Right renal cortex interstitium (tissue), 3 donors: ENCODE measurements at regions not wholly inside any gene's neighbourhood (a gene's known extent, or its start where the extent isn't known, plus 50 kb on each side); places are given as distances from the start of the nearest gene placed in this dataset.

Experiments used
- DNase-seq, 3 donors: peaks; one replicate each; pipeline ENCODE4 v3.0.0-alpha.2; 2013; ENCODE audit warnings: low read depth in 3 of 3, low spot score in 2 of 3

DNA sequence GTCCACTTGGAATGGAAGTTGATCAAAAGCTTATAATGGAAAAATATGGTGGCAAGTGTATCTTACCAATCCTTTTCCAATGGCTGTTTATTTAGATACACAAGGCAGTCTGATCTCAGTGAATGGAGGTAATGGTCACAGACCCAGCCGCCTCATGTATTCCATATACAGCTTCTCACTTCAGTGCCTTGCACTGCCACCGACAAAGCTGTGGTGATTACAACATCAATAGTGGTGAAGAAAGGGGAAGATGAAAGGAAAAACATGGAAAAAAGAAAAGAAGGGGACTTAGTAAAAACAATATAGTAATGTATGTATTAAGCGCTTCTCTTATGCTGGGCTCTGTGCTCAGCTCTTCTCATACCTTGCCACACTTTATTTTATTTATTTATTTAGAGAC lies 297.3 kb upstream of the RASA1 start:
- no peak for DNase-seq

DNA sequence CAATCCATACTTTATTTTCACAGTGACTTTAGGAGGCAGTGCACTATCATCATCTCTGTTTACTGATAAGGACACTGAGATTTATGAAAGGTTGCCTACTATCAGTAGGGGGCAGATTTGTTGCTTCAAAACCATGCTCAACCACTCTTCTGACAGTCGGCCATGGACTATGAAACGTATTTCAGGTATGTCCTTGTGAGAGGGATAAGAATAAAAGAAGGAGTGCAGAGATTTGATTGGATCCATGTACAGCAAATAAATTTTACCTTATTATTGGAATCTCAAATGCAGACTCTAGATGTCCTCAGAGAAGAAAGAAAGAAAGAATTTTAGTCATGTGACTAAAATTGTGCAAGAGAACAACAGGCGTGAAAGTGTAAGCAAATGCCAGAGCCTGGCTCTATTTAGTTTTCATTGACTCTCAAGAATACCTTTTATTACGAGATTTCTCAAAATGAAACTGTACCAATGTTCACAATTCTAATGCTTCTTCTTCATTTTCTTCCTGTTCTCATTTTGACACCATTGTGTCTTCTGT lies 296.6 kb upstream of the RASA1 start:
- no peak for DNase-seq

DNA sequence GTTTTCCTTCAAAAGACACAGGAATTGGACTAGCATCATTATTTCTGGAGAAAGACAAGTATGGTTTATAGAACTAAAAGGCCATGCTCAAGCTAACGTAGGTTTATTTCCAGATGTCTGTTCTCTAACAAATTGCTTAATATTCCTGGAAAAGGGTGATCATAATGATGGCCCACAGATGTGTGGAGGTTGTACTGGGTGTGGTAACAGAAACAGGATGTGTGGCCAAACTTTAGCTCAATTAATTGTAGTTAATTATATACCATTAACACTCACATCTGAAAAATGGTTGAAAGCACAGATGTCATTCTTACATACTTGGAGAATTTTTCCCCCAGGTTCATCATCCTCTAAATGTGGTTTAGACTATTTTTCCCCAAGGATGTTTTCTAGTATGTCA lies 292.7 kb upstream of the RASA1 start:
- DNase-seq, result no peak

DNA sequence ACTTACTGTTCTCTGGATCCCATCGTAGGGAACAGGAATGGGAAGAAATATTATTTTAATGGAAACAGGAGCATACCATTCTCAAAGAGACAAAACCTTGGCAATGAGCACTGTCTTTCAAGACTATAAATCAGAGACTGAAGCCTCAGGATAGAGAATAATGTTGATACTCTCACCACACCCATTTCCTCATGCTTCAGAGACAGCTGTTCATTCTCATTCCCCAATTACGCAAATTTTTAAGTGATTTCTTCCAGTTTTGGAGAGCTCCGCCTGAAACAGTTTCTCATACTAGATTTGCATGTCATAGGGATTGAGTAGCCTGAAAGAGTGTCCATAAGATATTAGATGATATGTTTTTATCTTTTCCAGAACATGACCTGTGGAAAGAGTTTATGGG lies 290.5 kb upstream of the RASA1 start:
- no peak for DNase-seq

DNA sequence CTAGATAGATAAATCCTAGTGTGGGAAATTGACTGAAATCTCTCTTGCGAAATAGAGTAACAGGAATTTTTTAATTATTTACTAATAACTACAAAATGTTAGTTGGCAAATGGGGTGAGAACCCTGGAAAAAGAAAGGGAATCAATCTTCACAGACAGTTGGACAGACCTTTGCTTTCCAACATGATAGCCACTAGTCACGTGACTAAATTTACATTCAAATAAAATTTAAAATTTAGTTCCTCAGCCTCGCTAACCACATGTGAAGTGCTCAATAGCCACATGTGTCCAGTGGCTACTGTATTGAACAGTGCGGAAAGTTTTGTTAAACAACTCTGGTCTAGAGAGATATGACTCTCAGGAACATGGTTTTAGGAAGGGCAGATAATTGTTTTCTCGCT lies 289.9 kb upstream of the RASA1 start:
- no peak for DNase-seq

DNA sequence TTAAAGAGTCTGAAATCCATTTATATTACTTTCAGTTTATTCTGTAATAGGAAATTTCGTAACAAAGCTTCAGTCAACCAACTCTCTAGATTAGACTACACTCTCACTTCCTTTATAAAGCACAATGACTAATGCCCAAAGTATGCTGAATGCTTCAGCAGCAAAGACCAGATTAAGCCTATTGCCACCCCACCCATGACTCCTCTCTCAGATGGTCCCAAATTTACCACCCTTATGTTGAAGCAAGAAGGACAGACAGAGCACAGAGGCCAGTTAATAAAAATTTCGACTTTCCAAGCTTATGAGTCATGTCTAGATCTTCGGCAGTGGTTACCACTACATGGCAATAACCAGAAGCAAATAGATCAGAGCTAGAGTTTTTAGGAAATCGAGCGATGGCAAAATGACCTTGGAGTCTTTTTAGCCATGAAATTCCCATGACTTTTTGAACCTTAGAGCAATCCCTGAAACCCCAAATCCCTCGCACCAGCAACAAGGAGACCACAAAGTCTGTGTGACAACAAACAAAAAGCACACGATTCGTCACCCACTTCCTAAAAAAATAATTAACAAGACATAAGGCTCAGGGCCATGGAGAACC lies 287.8 kb upstream of the RASA1 start:
- no peak for DNase-seq

DNA sequence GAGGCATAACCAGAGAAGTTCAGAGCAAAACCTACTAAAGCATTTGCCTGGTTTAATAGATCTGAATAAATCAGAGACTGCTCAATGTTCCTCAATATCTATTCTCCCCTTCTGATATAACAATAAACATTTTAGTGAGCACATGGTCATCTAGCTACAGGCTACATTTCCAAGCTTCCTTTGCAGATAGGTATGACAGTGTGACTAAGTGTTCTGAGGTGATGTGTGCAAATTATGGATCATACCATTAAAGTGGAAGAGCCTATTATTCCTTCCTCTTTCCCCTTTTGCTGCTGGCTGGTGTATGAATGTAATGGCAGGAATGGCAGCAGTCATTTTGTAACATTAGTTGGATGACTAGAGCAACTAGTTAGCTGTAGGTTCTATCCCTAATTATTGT lies 285.8 kb upstream of the RASA1 start:
- DNase-seq, result no peak

DNA sequence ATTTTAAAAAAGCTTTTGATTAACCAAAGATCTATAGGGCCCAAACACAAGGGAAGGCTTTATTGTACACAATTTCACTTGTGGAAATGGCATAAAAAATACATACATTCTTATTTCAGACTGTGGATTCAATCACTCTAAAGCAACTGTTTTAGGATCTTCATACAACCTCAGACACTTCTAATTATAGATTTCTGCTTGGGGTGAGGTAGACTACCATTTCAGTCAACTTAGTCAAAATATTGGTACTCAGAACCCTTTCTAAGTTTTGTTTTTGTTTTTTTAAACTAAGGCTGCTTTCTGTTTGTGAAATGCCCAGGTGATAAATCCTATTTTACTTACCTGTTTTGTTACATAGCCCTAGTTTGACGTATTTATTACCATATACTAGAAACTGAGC lies 284.5 kb upstream of the RASA1 start:
- DNase-seq, result no peak

DNA sequence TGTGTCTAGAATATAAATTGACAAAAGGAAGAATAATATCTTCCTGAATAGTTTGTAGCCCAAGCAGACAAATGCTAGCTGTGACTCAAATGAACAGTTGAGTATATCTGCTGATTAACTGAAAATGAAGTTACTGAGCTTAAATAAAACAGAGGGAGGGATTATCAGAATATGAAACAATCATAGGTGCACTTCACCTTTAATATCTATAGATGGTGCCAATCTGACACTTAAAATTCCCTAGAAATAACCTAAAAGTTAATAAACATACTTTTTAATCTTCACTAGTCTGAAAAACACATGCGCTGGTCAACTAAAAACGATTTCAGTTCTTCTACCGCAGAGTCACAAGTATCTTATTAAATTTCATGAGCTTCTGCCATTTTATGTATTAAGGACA lies 280.8 kb upstream of the RASA1 start:
- DNase-seq, result no peak

DNA sequence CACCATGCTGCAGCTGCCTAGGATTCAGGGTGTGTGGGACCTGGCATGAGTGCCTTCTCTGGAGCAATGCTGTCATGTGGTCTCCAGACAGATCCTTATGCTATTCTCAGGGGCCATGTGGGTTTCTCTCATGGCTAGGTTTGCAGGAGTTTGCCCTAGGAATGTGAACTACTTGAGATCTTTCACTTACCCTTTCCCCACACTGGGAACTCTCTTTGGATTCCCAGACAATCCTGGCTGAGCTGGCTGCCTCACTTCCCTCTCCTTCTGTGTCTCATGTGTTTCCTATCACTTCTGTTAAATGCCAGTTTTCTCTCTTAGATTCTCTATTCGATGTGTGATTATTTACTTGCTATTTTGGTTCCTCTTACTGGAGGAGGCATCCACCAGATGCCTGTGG lies 270.2 kb upstream of the RASA1 start:
- no peak for DNase-seq

DNA sequence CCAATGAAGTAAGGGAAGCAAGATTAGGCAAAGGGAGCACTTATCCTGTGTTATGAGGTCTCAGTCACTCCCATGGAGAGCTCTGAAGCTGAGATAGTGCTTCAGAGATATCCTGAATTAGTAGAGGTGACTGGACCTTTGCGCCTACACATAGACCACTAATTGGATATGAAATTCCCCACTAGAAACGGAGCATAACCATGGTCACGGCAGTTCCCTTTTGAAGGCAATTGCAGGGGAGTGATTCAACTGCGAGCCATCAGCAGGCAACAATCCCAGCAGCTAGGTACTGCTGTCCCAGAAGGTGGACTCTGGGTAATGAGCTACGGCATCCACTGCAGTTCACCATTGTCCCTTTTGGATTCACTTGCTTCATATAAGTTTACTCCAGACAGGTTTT lies 267.7 kb upstream of the RASA1 start:
- DNase-seq, result no peak

DNA sequence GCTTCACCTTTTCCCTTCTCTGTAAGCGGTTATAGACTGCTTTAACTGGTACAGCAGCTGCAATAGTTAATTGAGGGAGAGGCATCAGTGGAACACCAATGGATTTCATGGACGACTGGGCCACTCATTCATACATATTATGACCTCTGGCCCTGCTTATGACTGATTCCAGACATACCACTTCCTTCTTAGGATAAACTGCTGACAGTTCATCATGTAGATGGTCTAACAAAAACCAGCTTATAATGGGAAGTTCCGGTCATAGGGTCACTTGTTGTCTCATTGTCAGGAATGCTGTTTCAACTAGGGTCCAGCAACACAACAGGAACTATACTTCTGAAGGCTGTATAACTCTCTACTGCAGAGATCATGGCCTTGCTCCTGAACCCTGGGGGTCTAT lies 265.2 kb upstream of the RASA1 start:
- DNase-seq, result no peak

DNA sequence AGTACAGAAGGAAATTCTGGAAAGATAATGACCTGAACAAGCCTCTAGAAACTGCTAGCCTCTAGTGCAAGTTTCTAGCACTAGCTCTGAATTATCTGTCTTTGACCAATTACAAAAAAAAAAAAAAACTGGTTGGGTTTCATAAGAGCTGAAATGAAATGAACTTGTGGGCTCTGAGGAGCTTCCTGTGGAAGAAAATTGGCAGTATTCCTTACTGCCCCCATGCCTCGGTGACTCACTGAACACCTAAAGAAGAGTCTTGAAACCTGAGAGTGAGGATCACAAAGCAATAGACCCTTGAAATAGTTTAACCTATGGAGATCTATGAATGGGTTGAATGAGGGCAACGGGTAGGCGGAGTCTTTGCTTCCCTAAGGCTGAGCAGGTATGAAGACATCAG lies 263.6 kb upstream of the RASA1 start:
- DNase-seq, result no peak

DNA sequence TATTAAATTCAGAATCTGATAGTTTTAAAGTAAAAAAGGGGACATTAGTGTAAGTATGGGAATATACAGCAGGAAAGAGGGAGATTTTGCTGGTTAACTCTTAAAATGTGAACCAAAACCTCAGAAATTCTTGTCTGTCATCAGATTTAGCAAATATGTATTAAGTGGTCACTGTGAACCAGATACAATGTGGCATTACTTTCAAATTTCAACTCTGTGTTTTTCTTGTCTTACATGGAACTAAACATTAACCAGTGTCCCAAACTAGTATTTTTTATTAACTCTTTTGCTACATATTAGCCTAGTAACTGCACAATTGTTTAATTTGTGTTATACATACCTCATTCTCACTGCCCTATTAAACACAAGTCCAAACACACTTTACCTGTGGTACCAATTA lies 259.9 kb upstream of the RASA1 start:
- DNase-seq, result no peak

DNA sequence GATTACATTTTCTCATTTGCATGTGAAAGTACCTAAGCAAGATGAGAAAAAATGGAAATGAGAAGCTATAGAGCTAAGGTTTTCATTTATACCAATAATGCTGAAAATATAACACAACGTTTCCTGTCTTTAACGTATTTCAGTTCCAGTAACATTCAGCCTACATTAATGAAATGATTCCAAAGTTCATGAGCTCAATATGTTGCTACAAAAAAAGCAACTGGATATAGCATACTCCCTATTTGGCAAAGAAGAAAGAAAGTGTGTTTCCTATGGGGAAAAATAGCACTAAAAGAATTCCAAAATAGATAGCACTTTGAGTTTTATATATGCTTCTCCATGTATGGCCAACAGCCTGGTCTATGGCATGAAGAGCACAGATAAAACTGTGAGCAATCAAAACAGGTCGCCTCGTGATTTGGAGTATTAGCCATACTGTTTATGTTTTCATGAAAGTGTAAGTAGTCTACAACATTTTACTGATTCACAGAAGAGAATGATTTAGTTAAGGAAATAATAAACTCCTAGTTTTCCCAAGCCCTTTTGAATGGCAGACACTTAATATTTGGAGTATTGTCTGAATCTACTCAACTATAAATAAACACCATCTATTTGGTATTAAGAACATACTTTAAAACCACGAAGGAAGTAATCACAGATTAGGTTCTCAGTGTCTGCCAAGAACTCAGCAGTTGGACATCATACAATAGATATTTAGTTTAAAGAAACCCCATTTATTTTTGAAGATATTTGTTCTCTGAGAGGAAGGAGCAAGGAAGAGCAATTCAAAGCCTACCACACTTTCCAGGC lies 258.7 kb upstream of the RASA1 start:
- no peak for DNase-seq

DNA sequence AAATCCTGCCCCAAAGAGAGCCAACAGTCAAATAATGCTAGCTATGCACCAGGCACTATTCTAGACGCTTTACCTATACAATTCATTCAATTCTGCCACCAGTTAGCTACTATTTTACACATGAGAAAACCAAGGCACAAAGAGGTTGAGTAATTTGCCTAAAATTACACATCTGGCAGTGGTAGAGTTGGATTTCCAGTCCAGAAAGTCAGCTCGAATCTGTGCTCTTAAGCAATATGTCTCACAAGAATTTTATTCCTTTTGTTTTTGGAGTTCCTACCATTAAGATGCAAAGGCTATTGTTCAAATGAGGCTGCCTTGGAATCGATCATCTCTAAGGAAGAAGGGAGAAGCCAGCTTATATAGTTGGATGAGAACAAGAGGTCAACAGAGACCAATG lies 256.9 kb upstream of the RASA1 start:
- DNase-seq, result no peak

DNA sequence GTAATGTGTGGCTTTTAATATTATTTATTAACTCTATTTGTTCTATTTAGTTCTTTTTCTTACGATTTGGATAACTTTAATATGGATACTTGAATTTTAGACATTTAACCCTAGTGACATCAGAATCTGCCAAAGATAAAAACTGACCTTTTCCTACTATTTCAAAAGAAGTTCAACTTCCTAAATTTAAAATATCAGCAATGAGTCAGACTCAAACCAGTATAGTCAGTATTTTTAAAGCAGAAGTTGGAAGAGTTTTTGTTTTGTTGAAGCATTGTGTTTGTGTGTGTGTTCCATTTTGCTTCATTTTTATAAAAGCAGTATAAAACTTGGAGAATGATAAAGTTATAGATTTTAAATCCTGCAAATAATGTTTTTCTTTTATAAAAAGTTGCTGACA lies 251.8 kb upstream of the RASA1 start:
- no peak for DNase-seq

DNA sequence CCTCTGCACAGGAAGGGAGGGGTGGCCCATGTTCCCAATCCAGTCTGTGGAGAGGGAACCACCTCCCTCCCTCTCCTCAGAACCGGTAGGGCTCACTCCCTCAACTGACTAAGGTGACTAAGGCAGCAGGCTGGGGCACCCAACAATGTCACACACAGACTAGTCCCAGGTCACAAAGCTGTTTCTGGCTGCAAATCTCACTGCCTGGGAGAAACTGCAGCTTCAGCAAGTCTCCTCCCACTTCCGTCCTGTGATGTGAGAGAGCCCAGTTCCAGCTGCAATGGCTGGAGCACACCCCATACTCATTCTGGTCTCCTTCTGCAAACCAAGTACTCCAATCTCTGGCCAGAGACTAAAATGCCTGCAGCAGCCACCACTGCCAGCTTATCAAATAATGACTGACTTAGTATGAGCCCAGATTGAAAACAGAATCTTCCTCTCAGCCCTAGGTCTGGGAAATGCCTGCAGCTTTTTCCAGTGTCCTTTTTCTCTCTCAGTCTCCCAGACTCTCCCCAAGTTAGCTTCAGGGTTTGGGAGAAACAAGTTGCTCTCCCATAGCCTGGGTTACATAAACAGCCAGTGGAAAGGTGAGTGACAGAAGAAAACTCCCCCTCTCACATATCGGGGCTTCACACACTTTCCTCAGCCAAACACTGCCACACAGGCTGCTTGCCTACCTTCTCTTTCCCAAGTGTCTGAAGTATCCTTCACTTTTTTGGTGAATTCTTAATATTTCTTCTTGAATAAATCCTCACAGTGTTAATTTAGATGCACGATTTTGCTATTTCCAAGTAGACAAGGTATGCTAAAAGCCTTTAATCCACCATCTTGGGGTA lies 247.4 kb upstream of the RASA1 start:
- DNase-seq, result no peak

DNA sequence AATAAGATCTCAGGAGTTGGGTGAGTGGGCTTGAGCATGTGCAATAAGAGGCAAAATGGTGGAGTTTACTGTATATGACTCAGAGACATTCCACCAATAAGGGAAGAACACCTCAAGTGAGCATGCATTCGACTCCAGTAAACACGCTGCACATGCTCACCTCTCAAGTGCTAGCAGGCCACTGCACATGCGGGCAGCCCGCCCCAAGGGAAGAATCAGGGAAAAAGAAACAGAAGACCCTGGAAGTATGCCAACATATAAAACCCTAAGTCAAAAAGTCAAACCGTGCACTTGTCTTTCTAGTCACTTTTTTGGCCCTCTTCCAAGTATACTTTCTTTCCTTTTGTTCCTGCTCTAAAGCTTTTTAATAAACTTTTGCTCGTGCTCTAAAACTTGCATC lies 245.3 kb upstream of the RASA1 start:
- no peak for DNase-seq

DNA sequence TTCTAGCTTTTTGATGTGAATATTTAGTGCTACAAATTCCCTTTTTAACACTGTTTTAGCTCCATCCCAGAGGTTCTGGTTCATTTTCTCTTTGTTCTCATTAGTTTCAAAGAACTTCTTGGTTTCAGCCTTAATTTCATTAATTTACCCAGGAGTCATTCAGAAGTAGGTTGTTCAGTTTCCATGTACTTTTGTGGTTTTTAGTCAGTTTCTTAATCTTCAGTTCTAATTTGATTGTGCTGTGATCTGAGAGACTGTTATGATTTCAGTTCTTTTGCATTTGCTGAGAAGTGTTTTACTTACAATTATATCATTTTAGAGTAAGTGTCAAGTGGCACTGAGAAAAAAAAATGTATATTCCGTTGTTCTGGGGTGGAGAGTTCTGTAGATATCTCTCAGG lies 240.1 kb upstream of the RASA1 start:
- DNase-seq, result no peak

DNA sequence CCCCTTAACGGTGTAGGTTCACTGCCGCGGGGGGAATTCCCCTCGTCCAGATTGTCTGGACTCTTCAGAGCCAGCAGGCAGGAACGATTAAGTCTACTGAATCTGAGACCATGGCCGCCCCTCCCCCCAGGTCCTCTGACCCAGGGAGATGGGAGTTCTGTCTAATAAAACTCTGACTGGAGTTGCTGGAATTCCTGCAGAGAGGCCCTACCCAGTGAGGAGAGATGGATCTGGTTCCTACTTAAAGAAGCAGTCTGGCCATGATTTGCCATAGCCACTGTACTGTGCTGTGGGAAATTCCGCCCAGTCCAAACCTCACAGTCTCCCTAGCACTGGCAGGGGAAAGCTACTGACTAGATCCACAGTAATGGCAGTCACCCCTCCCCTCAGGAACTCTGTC lies 237.7 kb upstream of the RASA1 start:
- DNase-seq, result no peak

DNA sequence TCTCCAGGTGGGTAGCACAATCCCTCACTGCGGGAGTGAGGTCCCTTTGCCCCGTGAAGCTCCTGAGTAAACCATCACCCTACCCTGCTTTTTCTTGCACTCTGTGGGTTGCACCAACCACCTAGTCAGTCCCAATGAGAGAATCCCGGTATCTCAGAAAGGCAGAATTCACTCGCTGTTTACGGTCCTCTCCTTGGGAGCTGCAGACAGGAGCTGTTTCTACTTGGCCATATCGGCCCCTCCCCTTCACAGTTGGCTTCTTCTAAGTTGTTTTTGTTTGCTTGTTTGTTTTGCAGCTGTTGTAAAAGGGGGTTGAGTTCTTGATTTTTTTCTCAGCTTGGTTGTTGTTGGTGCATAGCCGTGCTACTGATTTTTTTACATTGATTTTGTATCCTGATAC lies 237.0 kb upstream of the RASA1 start:
- no peak for DNase-seq
